Sigmoid colon (tissue), 6 donors: ENCODE measurements at regions not wholly inside any gene's neighbourhood (a gene's known extent, or its start where the extent isn't known, plus 50 kb on each side); places are given as distances from the start of the nearest gene placed in this dataset.

Experiments
- DNase-seq: peaks from one replicate; pipeline ENCODE4 v3.0.0-alpha.2; 2019
- H3K27ac ChIP-seq, 4 donors: fragments of 200-600 bp; sonication (generic); one replicate each; pipeline ENCODE4 v1.5.1; 2016 to 2019; ENCODE audit warnings: mild to moderate bottlenecking in 1 of 4
- H3K27me3 ChIP-seq, 3 donors: fragments of 200-600 bp; sonication (generic); one replicate each; pipeline ENCODE4 v1.5.1; 2019; ENCODE audit warnings: mild to moderate bottlenecking in 1 of 3
- H3K36me3 ChIP-seq, 4 donors: fragments of 200-600 bp; sonication (generic); one replicate each; pipeline ENCODE4 v1.5.1; 2016 to 2019
- H3K4me1 ChIP-seq, 4 donors: fragments of 200-600 bp; sonication (generic); one replicate each; pipeline ENCODE4 v1.5.1; 2017 to 2019
- H3K4me3 ChIP-seq, 4 donors: fragments of 200-600 bp; sonication (generic); one replicate each; pipeline ENCODE4 v1.5.1; 2017 to 2019; ENCODE audit warnings: mild to moderate bottlenecking in 2 of 4, moderate library complexity in 1 of 4
- H3K9me3 ChIP-seq, 4 donors: fragments of 200-600 bp in 3 of 4; sonication (generic) in 3 of 4; one replicate each; pipeline versions ENCODE4 v1.5.1 to v1.6.1; 2013 to 2019
- EP300 ChIP-seq, 4 donors: sonication (generic); formaldehyde crosslinking; IDR thresholded peaks; one replicate each; pipeline ENCODE4 v1.6.1; 2017; ENCODE audit warnings: antibody characterized with exemption in 4 of 4
- POLR2A ChIP-seq, 2 donors: fragments of 450-650 bp; IDR thresholded peaks; one replicate each; pipeline ENCODE4 v1.6.1; 2016; ENCODE audit warnings: antibody characterized with exemption in 2 of 2, mild to moderate bottlenecking in 2 of 2, moderate library complexity in 2 of 2
- POLR2AphosphoS5 ChIP-seq, 4 donors: sonication (generic); formaldehyde crosslinking; IDR thresholded peaks; one replicate each; pipeline ENCODE4 v1.6.1; 2017; ENCODE audit warnings: antibody characterized with exemption in 4 of 4
- WGBS, 2 donors: extraction: QIAGEN DNeasy Blood & Tissue Kit; methylation state at CpG; one replicate each; pipeline ENCODE4 v1.1.7; 2013; 5-methylcytosine and 5-hydroxymethylcytosine counted together
- intact Hi-C: fragments of 100-400 bp; cut with DNase I; formaldehyde crosslinking; loops from one replicate; pipeline ENCODE4 v1.15.1; 2023
- TF ChIP-seq, protein P1 (sequence below), 4 experiments: fragments of 450-650 bp in 3 of 4; fragments of 200-600 bp in 1 of 4; IDR thresholded peaks; one replicate each; pipeline ENCODE4 v1.5.1; 2016 to 2019; ENCODE audit warnings: antibody characterized with exemption in 4 of 4, mild to moderate bottlenecking in 3 of 4, moderate library complexity in 2 of 4
- donor health status: healthy with polysubstance abuse.
- donor health status: healthy.

DNA sequence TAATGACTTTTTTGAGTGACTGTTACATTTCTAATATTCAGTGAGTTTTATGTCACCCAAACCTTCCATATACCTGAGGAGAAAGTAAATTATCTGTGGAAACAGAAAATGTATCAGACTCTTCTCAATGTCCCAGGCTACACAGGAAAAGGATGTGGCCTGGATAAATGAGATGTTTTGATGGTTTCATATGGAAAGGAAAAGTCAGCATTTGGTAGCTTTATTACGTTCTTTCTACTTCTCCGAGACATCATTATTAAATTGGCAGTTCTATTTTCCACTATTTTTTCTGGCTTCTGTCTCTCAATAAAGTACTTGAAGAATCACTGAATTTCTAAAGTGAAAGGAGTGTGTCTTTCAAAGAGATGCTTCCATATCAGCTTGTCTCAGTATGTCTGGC lies 847.0 kb upstream of the CRIM1 start:
- intact Hi-C loops = no loop called here

DNA sequence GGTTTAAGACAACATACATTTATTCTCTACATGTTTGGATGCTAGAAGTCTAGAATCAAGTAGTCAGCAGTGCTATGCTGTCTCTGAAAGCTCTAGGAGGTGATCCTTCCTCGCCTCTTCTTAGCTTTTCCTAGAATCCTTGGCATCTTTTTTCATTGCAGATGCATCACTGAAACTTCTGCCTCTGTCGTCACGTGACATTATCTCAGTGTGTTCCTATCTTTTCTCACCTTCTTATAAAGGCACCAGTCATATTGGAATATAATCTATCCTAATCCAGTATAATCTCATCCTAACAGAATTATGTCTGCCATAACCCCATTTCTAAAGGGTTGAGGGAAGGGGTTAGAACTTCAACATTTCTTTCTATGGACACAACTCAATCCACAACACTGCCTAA lies 851.2 kb upstream of the CRIM1 start:
- Histone ChIP-seq H3K36me3 (no peaks in the 10 kb centered on the region), H3K4me3 (no peak overlapping the region), H3K9me3 (no peaks in the 10 kb centered on the region), H3K4me1 (no peaks in the 10 kb centered on the region), H3K27ac (no peak overlapping the region), H3K27me3 (no peaks in the 10 kb centered on the region)
- intact Hi-C loops = no loop called here
- 85 to 88% methylated on average over 3 of the region's 3 CpGs for WGBS, 2 donors
- TF ChIP-seq, protein P1, sequence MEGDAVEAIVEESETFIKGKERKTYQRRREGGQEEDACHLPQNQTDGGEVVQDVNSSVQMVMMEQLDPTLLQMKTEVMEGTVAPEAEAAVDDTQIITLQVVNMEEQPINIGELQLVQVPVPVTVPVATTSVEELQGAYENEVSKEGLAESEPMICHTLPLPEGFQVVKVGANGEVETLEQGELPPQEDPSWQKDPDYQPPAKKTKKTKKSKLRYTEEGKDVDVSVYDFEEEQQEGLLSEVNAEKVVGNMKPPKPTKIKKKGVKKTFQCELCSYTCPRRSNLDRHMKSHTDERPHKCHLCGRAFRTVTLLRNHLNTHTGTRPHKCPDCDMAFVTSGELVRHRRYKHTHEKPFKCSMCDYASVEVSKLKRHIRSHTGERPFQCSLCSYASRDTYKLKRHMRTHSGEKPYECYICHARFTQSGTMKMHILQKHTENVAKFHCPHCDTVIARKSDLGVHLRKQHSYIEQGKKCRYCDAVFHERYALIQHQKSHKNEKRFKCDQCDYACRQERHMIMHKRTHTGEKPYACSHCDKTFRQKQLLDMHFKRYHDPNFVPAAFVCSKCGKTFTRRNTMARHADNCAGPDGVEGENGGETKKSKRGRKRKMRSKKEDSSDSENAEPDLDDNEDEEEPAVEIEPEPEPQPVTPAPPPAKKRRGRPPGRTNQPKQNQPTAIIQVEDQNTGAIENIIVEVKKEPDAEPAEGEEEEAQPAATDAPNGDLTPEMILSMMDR (IDR thresholded peaks at IDR 0.05) = no peak
- TF ChIP-seq POLR2AphosphoS5 (IDR thresholded peaks at IDR 0.05) = no peak
- no peak for TF ChIP-seq POLR2A (IDR thresholded peaks at IDR 0.05)
- no peak for TF ChIP-seq EP300 (IDR thresholded peaks at IDR 0.05)
- DNase-seq = no peak

More for the DNA sequence above, 847.0 kb upstream of the CRIM1 start:
- no peaks in the 10 kb centered on the region for H3K36me3 ChIP-seq
- no peak for TF ChIP-seq POLR2A (IDR thresholded peaks at IDR 0.05)
- TF ChIP-seq EP300 (IDR thresholded peaks at IDR 0.05) = no peak
- TF ChIP-seq POLR2AphosphoS5 (IDR thresholded peaks at IDR 0.05) = no peak
- TF ChIP-seq, protein P1 (IDR thresholded peaks at IDR 0.05) = no peak
- H3K27me3 ChIP-seq = no peaks in the 10 kb centered on the region
- no peak overlapping the region for H3K27ac ChIP-seq
- no peaks in the 10 kb centered on the region for H3K4me1 ChIP-seq
- no peak overlapping the region for H3K4me3 ChIP-seq
- no peak for DNase-seq
- H3K9me3 ChIP-seq = peaks cover 0 to 2% (median 0%) of the 10 kb centered on the region in 4 donors
- WGBS, 2 donors = 89 to 95% methylated on average over 2 of the region's 2 CpGs

DNA sequence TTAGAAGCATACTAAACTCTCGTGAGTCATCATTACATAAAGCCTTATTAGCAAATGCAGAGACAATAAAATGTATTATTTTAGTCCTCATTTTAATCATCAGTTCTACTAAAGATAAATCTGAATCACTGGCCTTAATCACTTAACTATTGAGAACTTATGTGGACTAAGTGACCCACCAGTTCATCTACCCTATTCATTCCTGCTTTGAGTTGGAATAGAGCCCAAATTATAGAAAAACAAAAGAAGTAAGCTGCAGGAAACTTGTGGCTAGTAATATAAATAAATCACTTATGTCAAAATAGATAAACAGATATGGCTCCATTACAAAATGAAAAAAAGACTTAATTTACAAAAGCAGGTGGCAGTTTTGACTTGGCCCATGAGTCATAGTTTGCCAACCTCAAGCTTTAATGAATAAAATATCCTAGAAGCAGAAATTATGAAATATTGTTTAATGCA lies 851.8 kb upstream of the CRIM1 start:
- H3K27me3 ChIP-seq = no peaks in the 10 kb centered on the region
- H3K9me3 ChIP-seq = no peaks in the 10 kb centered on the region
- intact Hi-C loops = no loop called here
- DNase-seq = no peak
- no peak overlapping the region for H3K27ac ChIP-seq
- H3K4me1 ChIP-seq = no peaks in the 10 kb centered on the region
- no peaks in the 10 kb centered on the region for H3K36me3 ChIP-seq
- TF ChIP-seq EP300 (IDR thresholded peaks at IDR 0.05) (no peak), POLR2AphosphoS5 (IDR thresholded peaks at IDR 0.05) (no peak), POLR2A (IDR thresholded peaks at IDR 0.05) (no peak)
- TF ChIP-seq, protein P1 (IDR thresholded peaks at IDR 0.05) = no peak
- 75 to 85% methylated on average over 1 of the region's 1 CpG for WGBS, 2 donors
- no peak overlapping the region for H3K4me3 ChIP-seq

DNA sequence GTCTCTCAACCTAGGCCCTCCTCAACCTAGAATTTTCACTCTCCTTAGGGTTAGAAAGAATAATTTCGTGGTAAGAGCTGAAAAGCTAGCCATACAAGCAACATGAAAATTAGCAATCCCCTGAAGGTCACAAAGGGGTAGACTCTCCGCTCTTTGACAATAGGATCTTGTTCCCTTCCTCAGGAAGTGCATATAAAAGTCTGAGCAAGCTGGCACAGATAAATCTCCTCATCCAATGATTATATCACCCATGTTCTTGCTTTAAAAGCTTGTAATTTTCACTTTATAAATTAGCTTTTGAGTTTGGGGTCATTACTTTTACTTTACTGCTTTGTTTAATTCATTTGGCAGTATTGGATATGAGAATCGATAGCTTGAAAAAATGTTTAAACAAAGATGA lies 852.3 kb upstream of the CRIM1 start:
- intact Hi-C loops = no loop called here
- no peaks in the 10 kb centered on the region for H3K27me3 ChIP-seq

More for the DNA sequence above, 852.3 kb upstream of the CRIM1 start:
- no peaks in the 10 kb centered on the region for H3K4me1 ChIP-seq
- no peaks in the 10 kb centered on the region for H3K9me3 ChIP-seq
- no peak overlapping the region for H3K4me3 ChIP-seq
- TF ChIP-seq, protein P1 (IDR thresholded peaks at IDR 0.05) = no peak
- TF ChIP-seq EP300 (IDR thresholded peaks at IDR 0.05) = no peak
- no peak for TF ChIP-seq POLR2AphosphoS5 (IDR thresholded peaks at IDR 0.05)
- TF ChIP-seq POLR2A (IDR thresholded peaks at IDR 0.05) = no peak
- H3K36me3 ChIP-seq = no peaks in the 10 kb centered on the region
- no peak for DNase-seq
- H3K27ac ChIP-seq = no peak overlapping the region
- 63 to 74% methylated on average over 3 of the region's 3 CpGs for WGBS, 2 donors
